Vagina (tissue), 2 donors: ENCODE measurements at regions not wholly inside any gene's neighbourhood (a gene's known extent, or its start where the extent isn't known, plus 50 kb on each side); places are given as distances from the start of the nearest gene placed in this dataset.

ENCODE experiments used
- DNase-seq, 2 donors: peaks; one replicate each; pipeline ENCODE4 v3.0.0-alpha.2; 2017; ENCODE audit errors: extremely low spot score in 2 of 2
- H3K27ac ChIP-seq: fragments of 200-600 bp; sonication (generic); one replicate; pipeline ENCODE4 v1.5.1; 2019
- H3K27me3 ChIP-seq: fragments of 200-600 bp; sonication (generic); one replicate; pipeline ENCODE4 v1.5.1; 2019
- H3K36me3 ChIP-seq, 2 donors: fragments of 200-600 bp; sonication (generic); one replicate each; pipeline ENCODE4 v1.5.1; 2017 to 2019
- H3K4me1 ChIP-seq: fragments of 200-600 bp; sonication (generic); one replicate; pipeline ENCODE4 v1.5.1; 2019
- H3K4me3 ChIP-seq, 2 donors: fragments of 200-600 bp; sonication (generic); 1 replicate in 1 of 2; 2 replicates in 1 of 2; pipeline ENCODE4 v1.5.1; 2016 to 2019
- H3K9me3 ChIP-seq: fragments of 200-600 bp; sonication (generic); one replicate; pipeline ENCODE4 v1.5.1; 2019
- CTCF ChIP-seq, 3 experiments: fragments of 450-650 bp in 2 of 3; fragments of 200-600 bp in 1 of 3; sonication (generic) in 1 of 3; IDR thresholded peaks; one replicate each; pipeline ENCODE4 v1.5.1; 2017 to 2019; ENCODE audit warnings: antibody characterized with exemption in 3 of 3, mild to moderate bottlenecking in 2 of 3, moderate library complexity in 2 of 3
- POLR2A ChIP-seq, 2 donors: fragments of 450-650 bp; IDR thresholded peaks; one replicate each; pipeline ENCODE4 v1.6.1; 2017; ENCODE audit warnings: antibody characterized with exemption in 2 of 2, mild to moderate bottlenecking in 2 of 2, moderate library complexity in 2 of 2
- POLR2AphosphoS5 ChIP-seq, 2 donors: sonication (generic); formaldehyde crosslinking; IDR thresholded peaks; one replicate each; pipeline ENCODE4 v1.9.0; 2017; ENCODE audit warnings: antibody characterized with exemption in 2 of 2, mild to moderate bottlenecking in 2 of 2, low read depth in 1 of 2; ENCODE audit not compliant: insufficient read depth in 1 of 2
- intact Hi-C: fragments of 100-400 bp; cut with DNase I; formaldehyde crosslinking; loops from one replicate; pipeline ENCODE4 v1.15.1; 2023

- Histone ChIP-seq H3K9me3 (no peaks in the 10 kb centered on the region), H3K36me3 (no peaks in the 10 kb centered on the region), H3K27ac (no peak overlapping the region), H3K4me1 (peaks cover 6% of the 10 kb centered on the region), H3K4me3 (no peak overlapping the region), H3K27me3 (no peaks in the 10 kb centered on the region)
- intact Hi-C loops, result no loop called here
- DNase-seq, result no peak
- TF ChIP-seq POLR2A (IDR thresholded peaks at IDR 0.05), result no peak
- TF ChIP-seq POLR2AphosphoS5 (IDR thresholded peaks at IDR 0.05; ENCODE audit: insufficient read depth in 1 of 2, low read depth in 1 of 2), result no peak
- TF ChIP-seq CTCF (IDR thresholded peaks at IDR 0.05), result no peak
These were observed 237.3 kb upstream of the GAP43 start for GRCh38 chr3:115385774-115386730.

- Histone ChIP-seq H3K9me3 (no peaks in the 10 kb centered on the region), H3K4me3 (peak overlapping the region in 1 of 2 donors; percentile 2), H3K27ac (no peak overlapping the region), H3K27me3 (no peaks in the 10 kb centered on the region), H3K36me3 (no peaks in the 10 kb centered on the region), H3K4me1 (peaks cover 6% of the 10 kb centered on the region)
- TF ChIP-seq POLR2A (IDR thresholded peaks at IDR 0.05) (no peak), CTCF (IDR thresholded peaks at IDR 0.05) (no peak), POLR2AphosphoS5 (IDR thresholded peaks at IDR 0.05; ENCODE audit: insufficient read depth in 1 of 2, low read depth in 1 of 2) (no peak)
- DNase-seq, result no peak
- intact Hi-C loops, result no loop called here
These were observed 235.1 kb upstream of the GAP43 start for GRCh38 chr3:115388166-115388565.

- Histone ChIP-seq H3K9me3 (no peaks in the 10 kb centered on the region), H3K27ac (no peak overlapping the region), H3K27me3 (no peaks in the 10 kb centered on the region), H3K4me1 (peaks cover 6% of the 10 kb centered on the region), H3K36me3 (no peaks in the 10 kb centered on the region), H3K4me3 (no peak overlapping the region)
- no peak for TF ChIP-seq POLR2A (IDR thresholded peaks at IDR 0.05)
- no peak for TF ChIP-seq CTCF (IDR thresholded peaks at IDR 0.05)
- TF ChIP-seq POLR2AphosphoS5 (IDR thresholded peaks at IDR 0.05; ENCODE audit: insufficient read depth in 1 of 2, low read depth in 1 of 2), result no peak
- no peak for DNase-seq
- intact Hi-C loops, result no loop called here
These were observed 234.5 kb upstream of the GAP43 start for GRCh38 chr3:115388811-115389210.

- H3K4me1 ChIP-seq, result no peaks in the 10 kb centered on the region
- DNase-seq, result no peak
- H3K9me3 ChIP-seq, result no peaks in the 10 kb centered on the region
- H3K4me3 ChIP-seq, result no peak overlapping the region
- no peak for TF ChIP-seq CTCF (IDR thresholded peaks at IDR 0.05)
- TF ChIP-seq POLR2A (IDR thresholded peaks at IDR 0.05), result no peak
- no peak for TF ChIP-seq POLR2AphosphoS5 (IDR thresholded peaks at IDR 0.05; ENCODE audit: insufficient read depth in 1 of 2, low read depth in 1 of 2)
- intact Hi-C loops, result no loop called here
- no peaks in the 10 kb centered on the region for H3K36me3 ChIP-seq
- no peak overlapping the region for H3K27ac ChIP-seq
- H3K27me3 ChIP-seq, result no peaks in the 10 kb centered on the region
These were observed 226.5 kb upstream of the GAP43 start for GRCh38 chr3:115396801-115397200.

- Histone ChIP-seq H3K9me3 (no peaks in the 10 kb centered on the region), H3K4me3 (no peak overlapping the region), H3K4me1 (no peaks in the 10 kb centered on the region), H3K36me3 (no peaks in the 10 kb centered on the region), H3K27ac (no peak overlapping the region), H3K27me3 (no peaks in the 10 kb centered on the region)
- TF ChIP-seq CTCF (IDR thresholded peaks at IDR 0.05) (no peak), POLR2AphosphoS5 (IDR thresholded peaks at IDR 0.05; ENCODE audit: insufficient read depth in 1 of 2, low read depth in 1 of 2) (no peak), POLR2A (IDR thresholded peaks at IDR 0.05) (no peak)
- DNase-seq, result no peak
- intact Hi-C loops, result no loop called here
These were observed 225.9 kb upstream of the GAP43 start for GRCh38 chr3:115397433-115397832.
